IMR-90 (cell line): ENCODE measurements at regions not wholly inside any gene's neighbourhood (a gene's known extent, or its start where the extent isn't known, plus 50 kb on each side); places are given as distances from the start of the nearest gene placed in this dataset.

Source experiments
- ATAC-seq: fragments of 200-7000 bp; cut with Tn5 transposase; 2 replicates; pipeline ENCODE4 v1.9.1; 2020; ENCODE audit warnings: low read depth, mild to moderate bottlenecking, moderate library complexity
- BruUV-seq: library from RNA; stranded (reverse); fragments of 400-500 nt; replicated peaks from 2 replicates; lab custom pipeline; 2021; lab: Mats Ljungman, UMichigan
- CTCF ChIA-PET: fragments of 300-600 bp; formaldehyde crosslinking; extraction: SDS; loops from one replicate; lab custom pipeline; 2021; ENCODE audit warnings: antibody characterized with exemption; lab: Yijun Ruan, JAX
- POLR2A ChIA-PET: fragments of 300-600 bp; sonication (Branson Sonifier 250); formaldehyde crosslinking; loops from one replicate; lab custom pipeline; 2022; ENCODE audit warnings: antibody characterized with exemption; ENCODE audit not compliant: unreplicated experiment; lab: Charles Lee
- DNase-seq: peaks from one replicate; pipeline ENCODE4 v3.0.0; 2013
- H2AFZ ChIP-seq: replicated peaks from 2 replicates; pipeline ENCODE3; 2013; ENCODE audit warnings: low read length, mild to moderate bottlenecking; ENCODE audit not compliant: poor library complexity
- H2AK5ac ChIP-seq: 2 replicates; pipeline ENCODE4 v1.6.1; 2013; ENCODE audit warnings: low read depth, low read length, inconsistent platforms
- H2AK9ac ChIP-seq: replicated peaks from 2 replicates; pipeline ENCODE3; 2013; ENCODE audit warnings: mild to moderate bottlenecking, low read depth, low read length, moderate library complexity; ENCODE audit not compliant: poor library complexity
- H2BK120ac ChIP-seq: 2 replicates; pipeline ENCODE4 v1.6.1; 2013; ENCODE audit warnings: low read depth, low read length, inconsistent platforms
- H2BK15ac ChIP-seq: 3 replicates; pipeline ENCODE4 v1.6.1; 2013; ENCODE audit warnings: low read depth, low read length, inconsistent platforms
- H2BK20ac ChIP-seq: 2 replicates; pipeline ENCODE4 v1.6.1; 2013; ENCODE audit warnings: low read depth, mild to moderate bottlenecking, inconsistent platforms, low read length, moderate library complexity
- H2BK5ac ChIP-seq: 2 replicates; pipeline ENCODE4 v1.6.1; 2013; ENCODE audit warnings: mild to moderate bottlenecking, low read depth, low read length, inconsistent platforms; ENCODE audit not compliant: poor library complexity, severe bottlenecking
- H3K14ac ChIP-seq: replicated peaks from 2 replicates; pipeline ENCODE4 v1.6.1; 2013; ENCODE audit warnings: low read depth, low read length, inconsistent platforms
- H3K18ac ChIP-seq: 2 replicates; pipeline ENCODE4 v1.6.1; 2013; ENCODE audit warnings: low read depth, low read length, control low read depth
- H3K23ac ChIP-seq: 2 replicates; pipeline ENCODE4 v1.6.1; 2013; ENCODE audit warnings: low read depth, low read length, inconsistent platforms
- H3K27ac ChIP-seq: 2 replicates; pipeline ENCODE4 v1.5.1; 2013; ENCODE audit warnings: mild to moderate bottlenecking, control low read depth, low read length; ENCODE audit not compliant: insufficient read depth
- H3K27me3 ChIP-seq: 2 replicates; pipeline ENCODE4 v1.6.1; 2013; ENCODE audit warnings: low read length; ENCODE audit not compliant: control insufficient read depth, insufficient read depth
- H3K36me3 ChIP-seq: 2 replicates; pipeline ENCODE4 v1.6.1; 2013; ENCODE audit warnings: low read length, mixed read lengths; ENCODE audit not compliant: control insufficient read depth, insufficient read depth
- H3K4ac ChIP-seq: 2 replicates; pipeline ENCODE4 v1.6.1; 2013; ENCODE audit warnings: low read depth, low read length, inconsistent platforms
- H3K4me1 ChIP-seq: 2 replicates; pipeline ENCODE4 v1.6.1; 2013; ENCODE audit warnings: low read length, mixed read lengths; ENCODE audit not compliant: control insufficient read depth, insufficient read depth
- H3K4me2 ChIP-seq: 2 replicates; pipeline ENCODE4 v1.6.1; 2013; ENCODE audit warnings: low read depth, mild to moderate bottlenecking, control low read depth, low read length, moderate library complexity
- H3K4me3 ChIP-seq: 2 replicates; pipeline ENCODE4 v1.5.1; 2013; ENCODE audit warnings: low read depth, mild to moderate bottlenecking, control low read depth, low read length, moderate library complexity; ENCODE audit not compliant: insufficient read depth
- H3K56ac ChIP-seq: 2 replicates; pipeline ENCODE4 v1.6.1; 2013; ENCODE audit warnings: low read length, inconsistent platforms; ENCODE audit not compliant: insufficient read depth; ENCODE audit errors: extremely low read depth
- H3K79me1 ChIP-seq, 2 experiments: 2 replicates each; pipeline ENCODE4 v1.6.1; 2013; ENCODE audit warnings: low read length in 2 of 2, inconsistent platforms in 1 of 2, low read depth in 1 of 2
- H3K9ac ChIP-seq: 2 replicates; pipeline ENCODE4 v1.6.1; 2013; ENCODE audit warnings: low read depth, low read length, control low read depth
- H3K9me1 ChIP-seq: 2 replicates; pipeline ENCODE4 v1.6.1; 2013; ENCODE audit warnings: low read length, inconsistent platforms; ENCODE audit not compliant: insufficient read depth
- H3K9me3 ChIP-seq: 2 replicates; pipeline ENCODE4 v1.6.1; 2013; ENCODE audit warnings: low read length; ENCODE audit not compliant: control insufficient read depth, insufficient read depth
- H4K20me1 ChIP-seq: 2 replicates; pipeline ENCODE4 v1.6.1; 2013; ENCODE audit warnings: low read length, inconsistent platforms; ENCODE audit not compliant: insufficient read depth
- H4K5ac ChIP-seq: 2 replicates; pipeline ENCODE4 v1.6.1; 2013; ENCODE audit warnings: mild to moderate bottlenecking, low read depth, low read length, control low read depth
- H4K8ac ChIP-seq, 2 experiments: 2 replicates each; pipeline ENCODE4 v1.6.1; 2013; ENCODE audit warnings: low read depth in 2 of 2, low read length in 2 of 2, control low read depth in 1 of 2, inconsistent platforms in 1 of 2
- H4K91ac ChIP-seq: 2 replicates; pipeline ENCODE4 v1.6.1; 2013; ENCODE audit warnings: low read depth, low read length, inconsistent platforms; ENCODE audit not compliant: insufficient read depth
- BHLHE40 ChIP-seq: fragments of 150-350 bp; IDR thresholded peaks from 2 replicates; pipeline ENCODE4 v1.6.1; 2016; ENCODE audit warnings: mild to moderate bottlenecking, low read depth, low read length
- CEBPB ChIP-seq: IDR thresholded peaks from 2 replicates; pipeline ENCODE4 v1.6.1; 2012; ENCODE audit warnings: low read depth, low read length, improper control_type of control experiment
- CTCF ChIP-seq: conservative IDR thresholded peaks from 2 replicates; pipeline ENCODE4 v1.5.1; 2012; ENCODE audit warnings: mild to moderate bottlenecking, low read depth, low read length, improper control_type of control experiment
- ELK1 ChIP-seq: fragments of 150-350 bp; IDR thresholded peaks from 2 replicates; pipeline ENCODE4 v1.6.1; 2016; ENCODE audit warnings: low read depth, mild to moderate bottlenecking, low read length, moderate library complexity, borderline replicate concordance
- MXI1 ChIP-seq: IDR thresholded peaks from 2 replicates; pipeline ENCODE4 v1.6.1; 2012; ENCODE audit warnings: low read depth, mild to moderate bottlenecking, low read length, moderate library complexity, borderline replicate concordance
- NFE2L2 ChIP-seq: fragments of 150-350 bp; IDR thresholded peaks from 2 replicates; pipeline ENCODE4 v1.6.1; 2016; ENCODE audit warnings: low read depth, mild to moderate bottlenecking, low read length
- POLR2A ChIP-seq: IDR thresholded peaks from 2 replicates; pipeline ENCODE4 v1.6.1; 2012; ENCODE audit warnings: mild to moderate bottlenecking, low read depth, low read length
- RAD21 ChIP-seq: IDR thresholded peaks from 2 replicates; pipeline ENCODE4 v1.6.1; 2012; ENCODE audit warnings: low read length, improper control_type of control experiment
- RCOR1 ChIP-seq: IDR thresholded peaks from 2 replicates; pipeline ENCODE4 v1.6.1; 2012; ENCODE audit warnings: mild to moderate bottlenecking, low read length, improper control_type of control experiment; ENCODE audit not compliant: insufficient replicate concordance
- RFX5 ChIP-seq: IDR thresholded peaks from 2 replicates; pipeline ENCODE4 v1.8.0; 2012; ENCODE audit warnings: low read depth, mild to moderate bottlenecking, low read length, moderate library complexity
- USF2 ChIP-seq: fragments of 150-350 bp; IDR thresholded peaks from 2 replicates; pipeline ENCODE4 v1.6.1; 2017; ENCODE audit warnings: mild to moderate bottlenecking, antibody characterized with exemption, low read length, low read depth
- WGBS, 2 experiments: methylation state at CpG; one replicate each; pipeline versions ENCODE4 v1.1.5 to v1.1.7; 2013; ENCODE audit warnings: missing lambda C conversion rate in 2 of 2; ENCODE audit not compliant: insufficient read length in 1 of 2; ENCODE audit errors: extremely low coverage in 2 of 2; 5-methylcytosine and 5-hydroxymethylcytosine counted together
- dilution Hi-C: fragments of 300-500 bp; cut with HindIII; formaldehyde crosslinking; loops from one replicate; pipeline ENCODE4 v1.14.3; 2018; ENCODE audit warnings: low sequenced_read_pairs; ENCODE audit not compliant: unreplicated experiment
- in situ Hi-C: fragments of 300-500 bp; cut with MboI; formaldehyde crosslinking; loops from 3 replicates; pipeline ENCODE4 v1.14.3; 2019; ENCODE audit warnings: low sequenced_read_pairs, inconsistent platforms, mixed read lengths
- intact Hi-C: fragments of 100-400 bp; cut with micrococcal nuclease; formaldehyde crosslinking; loops from 2 replicates; pipeline ENCODE4 v1.10.0; 2022

GRCh38 chr2:239763433-239764097 lies 261.6 kb downstream of the NDUFA10 start:
- no peak overlapping the region for H3K9ac ChIP-seq
- no peaks in the 10 kb centered on the region for H3K4me1 ChIP-seq
- no peak overlapping the region for H2BK5ac ChIP-seq
- no peak overlapping the region for H4K8ac ChIP-seq
- ChIA-PET CTCF (no interaction called here), POLR2A (no interaction called here)
- no peaks in the 10 kb centered on the region for H4K20me1 ChIP-seq
- no peaks in the 10 kb centered on the region for H3K36me3 ChIP-seq
- no peak overlapping the region for H3K4ac ChIP-seq
- no peak overlapping the region for H3K4me3 ChIP-seq
- DNase-seq = no peak
- no peak overlapping the region for H3K23ac ChIP-seq
- H4K5ac ChIP-seq = no peak overlapping the region
- intact Hi-C loops = no loop called here
- no peak overlapping the region for H3K56ac ChIP-seq
- no peak overlapping the region for H2BK120ac ChIP-seq
- dilution Hi-C loops = no loop called here
- no peak overlapping the region for H4K91ac ChIP-seq
- H2BK15ac ChIP-seq = no peak overlapping the region
- H2AFZ ChIP-seq = no peak overlapping the region
- TF ChIP-seq CEBPB (no peak), MXI1 (no peak), POLR2A (no peak), RAD21 (no peak), RCOR1 (no peak), ELK1 (no peak), USF2 (no peak), NFE2L2 (no peak), RFX5 (no peak), BHLHE40 (no peak), CTCF (no peak)
- H3K27me3 ChIP-seq = no peaks in the 10 kb centered on the region
- BruUV-seq = no TSS peak
- H3K18ac ChIP-seq = no peak overlapping the region
- no peak overlapping the region for H3K14ac ChIP-seq
- H2AK5ac ChIP-seq = no peak overlapping the region
- in situ Hi-C loops = no loop called here
- no peak overlapping the region for H2AK9ac ChIP-seq
- H3K27ac ChIP-seq = no peak overlapping the region
- no peak overlapping the region for H2BK20ac ChIP-seq
- H3K9me1 ChIP-seq = no peaks in the 10 kb centered on the region
- no peak overlapping the region for H3K4me2 ChIP-seq
- WGBS, 2 experiments = 41% methylated on average over 3 of the region's 13 CpGs; no CpG with 5 or more reads in 1 of the 2 experiments
- ATAC-seq = no peak
- H3K79me1 ChIP-seq = no peaks in the 10 kb centered on the region
- H3K9me3 ChIP-seq = peaks cover 47% of the 10 kb centered on the region
